HG02973 (cell line): ENCODE measurements at regions not wholly inside any gene's neighbourhood (a gene's known extent, or its start where the extent isn't known, plus 50 kb on each side); places are given as distances from the start of the nearest gene placed in this dataset.
"Not testable (repeated sequence)": the region's sequence is repeated elsewhere in the genome, so short reads cannot be mapped to it uniquely, and the experiment has no call there.

Experiments
- ATAC-seq: cut with Tn5 transposase; IDR thresholded peaks from one replicate; pipeline ENCODE4 v1.9.1; 2021; ENCODE audit warnings: moderate library complexity; ENCODE audit not compliant: unreplicated experiment

DNA sequence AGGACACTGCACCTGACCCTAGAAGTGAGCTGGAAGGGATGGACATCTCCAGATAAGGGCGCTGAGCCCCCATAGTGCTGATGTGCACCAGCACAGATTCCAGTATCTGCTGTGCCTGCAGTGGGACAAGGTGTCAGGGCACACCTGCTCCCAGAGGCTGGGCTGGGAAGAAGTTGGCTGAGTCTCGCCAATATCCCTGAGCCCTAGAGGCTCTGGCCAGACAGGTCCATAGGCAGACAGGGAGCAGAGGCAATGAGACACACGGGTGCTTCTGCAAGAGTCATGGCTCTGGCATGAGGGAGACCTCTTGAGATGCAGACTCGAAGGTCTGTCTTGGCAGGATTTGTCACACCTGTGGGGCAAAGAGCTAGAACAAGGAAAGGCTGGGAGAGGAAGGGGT, 1321.5 kb downstream of the UQCRFS1 start:
- no peak for ATAC-seq

DNA sequence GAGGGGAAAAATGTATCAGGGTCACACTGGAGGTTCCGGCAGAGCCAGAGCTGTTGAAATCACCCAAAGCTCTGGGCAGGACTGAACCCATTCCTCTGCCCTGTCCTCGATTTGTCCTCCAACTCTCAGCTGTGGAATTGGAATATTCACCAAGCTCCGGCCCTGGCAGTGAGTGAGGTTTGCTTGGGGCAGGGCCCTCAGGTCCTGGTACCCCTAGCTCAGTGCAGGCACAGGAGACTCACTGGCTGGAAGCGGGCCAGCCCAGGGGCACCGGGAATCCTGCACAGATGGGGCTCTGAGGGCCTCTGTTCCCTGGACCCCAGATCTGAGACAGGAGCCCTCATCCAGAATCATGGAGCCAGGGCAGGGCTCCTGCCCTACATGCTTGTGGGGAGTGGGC, 1322.3 kb downstream of the UQCRFS1 start:
- ATAC-seq, result no peak

DNA sequence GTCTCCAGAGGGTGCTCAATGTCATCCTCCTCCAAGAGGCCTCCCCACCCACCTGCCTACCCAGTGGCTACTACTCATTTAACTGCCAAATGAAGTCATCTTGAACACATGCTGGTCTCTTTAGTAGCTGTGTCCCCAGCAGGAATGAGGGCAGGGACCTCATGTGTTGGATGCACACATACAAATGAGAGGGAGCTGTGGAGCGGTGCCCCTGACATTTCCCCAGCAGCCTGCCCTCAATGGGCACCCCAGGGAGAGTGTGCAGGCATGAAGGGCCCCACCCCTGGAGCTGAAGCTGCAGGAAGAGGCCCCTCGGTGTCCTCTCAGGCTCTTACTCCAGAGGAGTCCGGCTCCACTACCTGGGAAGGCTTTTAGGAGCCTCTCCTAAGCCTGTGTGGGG, 1322.7 kb downstream of the UQCRFS1 start:
- ATAC-seq, result no peak

DNA sequence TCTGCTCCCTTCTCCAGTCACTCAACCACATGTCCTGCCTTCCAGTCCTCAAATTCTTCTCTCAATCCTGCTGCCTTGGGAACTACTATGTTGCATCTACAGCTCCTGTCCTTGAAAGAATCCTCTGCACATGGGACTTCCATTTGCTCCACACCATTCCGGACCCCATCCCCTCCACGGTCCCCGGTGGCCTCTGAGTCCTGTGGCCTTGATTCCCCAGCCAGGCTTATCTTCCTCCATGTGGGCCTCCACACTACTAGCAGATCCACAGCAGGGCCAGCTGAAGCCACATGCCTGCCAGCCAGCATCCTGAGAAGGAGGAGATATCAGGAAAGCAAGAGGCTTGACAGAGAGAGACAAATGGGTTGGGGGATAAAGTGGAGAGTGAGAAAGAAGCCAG, 1323.8 kb downstream of the UQCRFS1 start:
- ATAC-seq, result no peak

DNA sequence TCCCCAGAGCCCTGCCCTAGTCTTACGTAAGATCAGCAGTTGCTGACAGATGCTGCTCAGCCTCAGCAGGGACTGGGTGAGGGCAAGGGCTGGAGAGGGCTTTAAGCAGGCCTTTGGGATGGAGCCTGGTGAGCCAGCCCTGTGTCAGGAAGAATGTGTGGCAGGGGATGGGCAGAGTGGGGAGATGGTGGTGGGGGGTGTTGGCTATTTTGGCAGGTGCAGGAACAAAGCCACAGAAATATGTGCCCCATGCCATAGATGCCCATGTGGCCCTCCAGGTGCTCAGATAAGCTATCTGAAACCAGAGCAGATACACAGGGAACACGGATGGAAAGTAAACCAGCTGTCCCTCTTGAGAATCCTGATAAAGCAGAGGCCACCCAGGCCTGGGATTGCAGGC, 1325.0 kb downstream of the UQCRFS1 start:
- no peak for ATAC-seq

DNA sequence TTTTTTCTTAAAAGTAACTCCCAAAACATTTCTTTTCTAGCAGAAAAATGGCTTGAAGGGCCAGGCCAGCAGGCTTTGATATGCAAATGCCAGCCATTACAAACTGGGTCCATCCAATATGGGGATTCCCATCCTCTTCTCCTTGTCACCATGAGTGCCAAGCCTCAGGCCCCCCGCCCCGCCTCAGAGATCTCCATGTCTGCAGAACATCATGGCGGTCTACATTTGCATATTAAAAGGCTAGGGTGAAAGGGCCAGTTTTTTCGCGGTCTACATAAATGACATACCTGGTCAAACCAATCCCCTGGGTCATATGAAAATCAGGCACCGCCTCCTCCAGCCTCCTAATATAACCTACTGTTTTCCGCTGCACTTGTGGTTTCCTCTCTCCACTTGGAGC, 1327.6 kb downstream of the UQCRFS1 start:
- ATAC-seq, result no peak

DNA sequence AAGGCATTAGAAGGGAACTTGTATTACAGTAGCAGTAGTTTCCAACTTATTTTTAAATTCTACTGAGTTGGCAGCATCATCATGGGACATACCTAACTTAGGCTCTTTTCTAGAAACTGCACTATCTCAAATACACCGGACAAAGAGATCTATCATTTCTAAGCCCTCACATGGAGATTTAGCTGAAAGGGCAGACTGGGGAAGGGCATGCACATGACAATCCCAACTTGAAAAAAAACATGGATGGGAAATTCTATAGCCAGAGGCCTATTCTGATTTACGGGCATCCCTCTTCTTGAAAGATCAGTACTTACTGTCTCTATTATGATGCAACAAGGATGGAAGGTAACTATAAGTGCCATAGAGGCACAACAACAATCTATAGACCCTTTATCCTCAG, 1328.6 kb downstream of the UQCRFS1 start:
- ATAC-seq, result no peak

DNA sequence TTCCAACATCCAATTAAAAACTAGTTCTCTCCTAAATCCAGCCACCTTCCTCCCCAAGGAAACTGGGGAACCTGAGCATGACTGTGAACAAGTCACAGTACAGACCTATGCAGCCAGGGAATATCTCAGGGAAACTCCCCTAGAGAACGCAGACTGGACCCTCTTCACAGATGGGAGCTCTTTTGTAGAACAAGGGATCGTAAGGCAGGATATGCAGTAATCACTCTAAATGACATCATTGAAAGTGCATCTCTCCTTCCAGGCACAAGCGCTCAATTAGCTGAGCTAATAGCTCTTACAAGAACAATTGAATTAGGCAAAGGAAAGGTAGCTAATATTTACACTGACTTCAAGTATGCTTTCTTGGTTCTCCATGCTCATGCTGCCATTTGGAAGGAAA, 1331.7 kb downstream of the UQCRFS1 start:
- ATAC-seq, result no peak

DNA sequence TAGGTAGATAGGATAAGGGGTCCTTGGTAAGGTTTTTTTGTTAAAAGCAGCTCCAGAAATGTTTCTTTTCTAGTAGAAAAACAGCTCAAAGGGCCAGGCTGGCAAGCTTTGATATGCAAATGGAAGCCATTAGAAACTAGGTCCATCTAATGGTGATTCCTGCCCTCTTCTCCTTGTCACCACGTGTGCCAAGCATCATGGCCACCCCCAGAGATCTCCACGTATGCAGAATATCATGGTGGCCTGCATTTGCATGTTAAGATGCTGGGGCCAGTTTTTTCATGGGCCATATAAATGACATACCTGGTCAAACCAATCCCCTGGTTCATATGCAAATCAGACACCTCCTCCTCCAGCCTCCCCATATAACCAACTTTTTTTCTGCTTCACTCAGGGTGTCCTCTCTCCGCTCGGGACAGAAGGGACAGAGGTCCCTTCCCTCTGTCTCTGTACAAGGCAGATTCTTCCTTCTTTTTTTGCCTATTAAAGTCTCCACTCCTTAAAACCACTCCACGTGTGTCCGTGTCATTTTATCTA, 1335.9 kb downstream of the UQCRFS1 start:
- ATAC-seq, result no peak

DNA sequence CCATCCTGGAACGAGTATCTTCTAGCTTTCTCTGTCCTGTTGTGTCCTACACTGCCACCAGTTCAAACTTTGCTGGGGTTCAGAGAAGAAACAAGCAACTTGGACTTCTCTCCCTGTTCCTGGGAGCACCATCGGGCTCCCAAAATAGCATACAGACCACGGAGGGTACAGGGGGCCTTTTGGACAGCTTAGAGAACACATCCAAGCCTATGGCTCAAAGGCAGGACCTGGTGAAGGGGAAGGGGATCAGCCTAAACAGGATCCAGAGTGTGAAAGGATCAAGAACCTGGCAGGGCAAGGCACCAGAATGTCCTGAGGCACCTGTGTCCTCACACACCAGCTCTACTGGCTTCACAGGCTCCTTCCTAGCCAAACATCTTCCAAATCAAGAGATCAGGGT, 1336.5 kb downstream of the UQCRFS1 start:
- ATAC-seq, result no peak

DNA sequence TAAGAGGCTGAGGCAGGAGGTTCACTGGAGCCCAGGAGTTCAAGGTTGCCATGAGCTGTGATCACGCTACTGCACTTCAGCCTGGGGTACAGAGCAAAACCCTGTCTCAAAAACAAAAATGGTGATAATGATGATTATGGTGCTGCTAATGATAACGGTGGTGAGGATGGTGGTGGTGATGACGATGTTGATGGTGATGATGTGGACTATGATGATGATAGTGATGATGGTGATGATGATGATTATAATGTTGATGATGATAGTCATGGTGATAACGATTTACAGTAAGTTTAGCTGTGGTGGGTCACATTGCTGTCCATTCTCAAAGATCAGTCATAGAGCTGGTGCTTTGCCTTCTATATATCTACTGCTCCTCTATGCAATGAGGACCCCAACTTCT, 1340.6 kb downstream of the UQCRFS1 start:
- no peak for ATAC-seq

DNA sequence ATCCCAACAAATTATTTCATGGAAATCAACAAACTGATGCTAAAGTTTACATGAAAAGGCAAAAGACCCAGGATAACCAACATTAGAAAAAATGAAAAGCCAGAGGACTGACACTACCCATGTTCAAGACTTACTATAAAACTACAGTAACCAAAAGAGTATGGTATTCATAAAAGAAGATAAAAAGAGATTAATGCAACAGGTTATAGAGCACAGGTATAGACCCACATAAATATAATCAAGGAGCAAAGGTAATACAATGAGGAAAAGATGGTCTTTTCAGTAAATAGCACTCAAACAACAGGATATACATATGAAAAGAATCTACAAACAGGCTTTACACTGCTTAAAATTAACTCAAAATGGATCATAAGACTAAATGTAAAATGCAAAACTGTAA, 1342.7 kb downstream of the UQCRFS1 start:
- ATAC-seq, result no peak

DNA sequence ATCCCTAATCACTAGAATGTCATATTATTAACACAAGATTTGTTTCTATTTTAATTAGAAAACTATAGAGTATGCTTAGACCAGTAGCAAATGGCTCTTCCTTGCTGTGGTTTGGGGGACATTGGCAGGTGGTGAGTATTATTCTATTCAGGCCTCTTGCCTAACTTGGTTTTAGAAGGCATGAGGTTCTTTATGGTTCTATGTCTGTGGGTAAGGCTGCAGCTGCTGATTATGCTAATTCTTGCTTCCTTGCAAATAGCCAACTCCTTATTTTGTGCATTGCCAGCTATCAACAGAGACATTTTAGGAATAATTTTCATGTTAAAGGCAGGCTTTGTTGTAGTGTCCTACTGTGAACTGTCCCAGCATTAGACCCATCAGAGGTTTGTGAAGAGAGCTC, 1344.9 kb downstream of the UQCRFS1 start:
- ATAC-seq, result no peak

DNA sequence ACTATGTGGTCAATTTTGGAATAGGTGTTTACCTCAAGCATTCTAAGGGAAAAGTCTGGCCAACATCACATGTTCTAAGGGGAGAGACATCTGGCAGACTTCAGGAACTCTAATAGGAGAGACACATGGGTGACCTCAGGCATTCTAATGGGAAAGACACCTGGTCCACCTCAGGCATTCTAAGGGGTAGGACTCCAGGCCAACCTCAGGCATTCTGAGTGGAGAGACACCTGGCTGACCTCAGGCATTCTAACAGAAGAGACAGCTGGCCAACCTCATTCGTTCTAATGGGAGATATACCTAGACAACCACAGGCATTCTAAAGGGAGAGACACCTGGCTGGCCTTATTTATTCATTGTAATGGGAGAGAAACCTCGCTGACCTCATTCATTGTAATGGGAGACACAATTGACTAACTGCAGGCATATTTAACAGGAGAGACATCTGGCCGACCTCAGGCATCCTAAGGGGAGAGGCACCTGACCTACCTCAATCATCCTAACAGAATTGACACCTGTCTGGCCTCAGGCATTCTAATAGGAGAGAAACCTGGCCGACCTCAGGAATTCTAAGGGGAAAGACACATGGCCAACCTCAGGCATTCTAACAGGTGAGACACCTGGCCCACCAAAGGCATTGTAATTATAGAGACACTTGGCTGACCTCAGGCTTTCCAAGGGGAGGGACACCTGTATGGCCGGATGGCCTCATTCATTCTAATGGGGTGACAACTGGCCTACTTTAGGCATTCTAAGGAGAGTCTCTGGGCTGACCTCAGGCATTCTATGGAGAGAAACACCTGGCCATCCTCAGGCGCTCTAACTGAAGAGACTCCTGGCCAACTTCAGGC, 1346.8 kb downstream of the UQCRFS1 start:
- ATAC-seq, result no peak

DNA sequence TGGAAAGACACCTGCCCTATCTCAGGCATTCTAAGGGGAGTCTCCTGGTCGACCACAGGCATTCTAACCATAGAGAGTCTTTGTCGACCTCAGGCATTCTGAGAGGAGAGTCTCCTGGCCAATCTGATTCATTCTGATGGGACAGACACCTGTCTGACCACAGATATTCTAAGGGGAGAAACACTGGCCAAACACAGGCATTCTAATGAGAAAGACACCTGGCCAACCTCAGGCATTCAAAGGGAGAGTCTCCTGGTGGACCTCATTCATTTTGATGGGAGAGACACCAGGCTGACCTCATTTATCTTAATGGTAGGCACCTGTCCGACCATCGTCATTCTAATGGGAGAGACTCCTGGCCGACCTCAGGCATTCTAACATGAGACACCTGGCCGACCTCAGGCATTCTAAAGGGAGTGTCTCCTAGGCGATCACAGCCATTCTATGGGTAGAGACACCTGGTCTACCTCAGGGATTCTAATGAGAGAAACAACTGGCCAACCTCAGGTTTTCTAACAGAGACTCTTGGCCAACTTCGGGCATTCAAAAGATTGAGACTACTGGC, 1351.5 kb downstream of the UQCRFS1 start:
- ATAC-seq, result no peak

DNA sequence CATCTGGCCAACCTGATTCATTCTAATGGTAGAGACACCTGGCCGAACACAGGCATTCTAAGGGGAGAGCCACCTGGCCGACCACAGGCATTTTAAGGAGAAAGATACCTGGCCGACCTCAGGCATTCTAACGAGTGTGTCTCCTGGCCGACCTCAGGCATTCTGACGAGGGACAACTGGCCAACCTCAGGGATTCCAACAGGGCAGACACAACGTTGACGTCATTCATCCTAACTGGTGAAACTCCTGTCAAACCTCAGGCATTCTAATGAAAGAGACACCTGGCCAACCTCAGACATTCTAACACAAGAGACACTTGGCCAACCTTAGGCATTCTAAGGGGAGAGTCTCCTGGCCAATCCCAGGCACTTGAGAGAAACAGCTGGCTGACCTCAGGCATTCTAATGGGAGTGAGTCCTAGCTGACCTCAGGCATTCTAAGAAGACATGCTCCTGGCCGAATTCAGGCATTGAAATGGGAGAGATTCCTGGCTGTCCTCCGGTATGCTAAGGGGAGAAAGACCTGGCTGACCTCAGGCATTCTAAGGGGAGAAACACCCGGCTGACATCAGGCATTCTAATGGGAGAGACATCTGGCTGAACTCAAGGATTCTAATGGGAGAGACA, 1352.5 kb downstream of the UQCRFS1 start:
- ATAC-seq, result no peak

DNA sequence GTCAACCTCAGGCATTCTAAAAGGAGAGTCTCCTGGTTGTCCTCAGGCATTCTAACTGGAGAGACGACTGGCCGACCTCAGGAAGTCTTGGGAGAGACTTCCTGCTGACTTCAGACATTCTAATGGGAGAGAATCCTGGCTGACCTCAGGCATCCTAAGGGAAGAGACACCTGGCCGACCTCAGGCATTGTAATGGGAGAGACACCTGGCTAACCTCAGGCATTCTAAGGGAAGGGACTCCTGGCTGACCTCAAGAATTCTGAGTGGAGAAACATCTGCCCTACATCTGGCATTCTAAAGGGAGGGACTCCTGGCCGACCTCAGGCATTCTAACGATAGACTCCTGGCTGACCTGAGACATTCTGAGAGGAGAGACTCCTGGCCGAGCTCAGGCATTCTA, 1353.3 kb downstream of the UQCRFS1 start:
- ATAC-seq, result no peak

DNA sequence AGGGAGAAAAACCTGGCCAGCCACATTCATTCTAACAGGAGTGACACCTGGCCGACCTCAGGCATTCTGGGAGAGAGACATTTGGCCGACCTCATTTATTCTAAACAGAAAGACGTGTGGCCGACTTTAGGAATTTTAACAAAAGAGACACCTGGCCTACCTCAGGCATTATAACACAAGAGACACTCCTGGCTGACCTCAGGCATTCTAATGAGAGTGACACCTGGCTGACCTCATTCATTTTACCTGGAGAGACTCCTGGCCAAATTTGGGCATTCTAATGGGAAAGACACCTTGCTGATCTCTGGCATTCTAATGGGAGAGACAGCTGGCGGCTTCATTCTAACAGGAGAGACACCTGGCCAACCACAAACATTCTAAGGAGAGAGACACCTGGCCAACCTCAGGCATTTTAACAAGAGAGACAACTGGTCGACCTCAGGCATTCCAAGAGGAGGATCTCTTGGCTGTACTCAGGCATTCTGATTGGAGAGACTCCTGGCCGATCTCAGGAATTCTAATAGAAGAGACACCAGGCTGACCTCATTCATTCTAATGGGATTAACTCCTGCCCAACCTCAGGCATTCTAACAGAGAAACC, 1353.9 kb downstream of the UQCRFS1 start:
- no peak for ATAC-seq

DNA sequence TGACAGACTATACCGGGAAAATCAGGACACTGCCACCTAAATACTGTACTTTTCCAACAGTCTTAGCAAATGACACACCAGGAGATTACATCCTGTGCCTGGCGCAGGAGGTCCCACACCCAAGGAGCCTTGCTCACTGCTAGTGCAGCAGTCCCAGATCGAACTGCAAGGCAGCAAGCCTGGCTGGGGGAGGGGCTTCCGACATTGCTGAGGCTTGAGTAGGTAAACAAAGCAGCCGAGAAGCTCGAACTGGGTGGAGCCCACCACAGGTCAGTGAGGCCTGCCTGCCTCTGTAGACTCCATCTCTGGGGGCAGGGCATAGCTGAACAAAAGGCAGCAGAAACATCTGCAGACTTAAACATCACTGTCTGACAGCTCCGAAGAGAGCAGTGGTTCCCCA, 1360.0 kb downstream of the UQCRFS1 start:
- not testable (repeated sequence) for ATAC-seq

DNA sequence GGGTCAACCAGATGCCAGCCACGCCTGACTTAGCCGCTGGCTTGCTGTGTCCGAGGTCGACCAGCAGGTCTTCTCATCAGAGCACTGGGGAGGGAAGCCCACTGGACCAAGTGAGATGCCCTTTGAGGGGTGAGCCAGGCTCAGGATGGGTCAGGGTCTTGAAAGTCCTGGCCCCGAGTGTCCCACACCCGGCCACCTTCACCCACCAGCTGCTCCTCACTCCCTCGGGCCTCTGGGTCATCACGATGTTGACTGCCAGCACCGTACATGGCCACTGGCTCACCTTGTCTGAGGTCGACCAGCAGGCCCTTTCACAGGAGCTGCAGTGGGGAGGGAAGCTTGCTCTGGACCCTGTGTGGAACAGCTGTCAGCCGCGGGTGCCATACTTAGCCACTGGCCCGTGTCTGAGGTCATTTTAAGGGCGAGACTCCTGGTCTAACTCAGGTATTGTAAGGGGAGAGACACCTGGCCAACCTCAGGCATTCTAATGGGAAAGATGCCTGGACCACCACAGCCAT, 1361.3 kb downstream of the UQCRFS1 start:
- ATAC-seq, result no peak

DNA sequence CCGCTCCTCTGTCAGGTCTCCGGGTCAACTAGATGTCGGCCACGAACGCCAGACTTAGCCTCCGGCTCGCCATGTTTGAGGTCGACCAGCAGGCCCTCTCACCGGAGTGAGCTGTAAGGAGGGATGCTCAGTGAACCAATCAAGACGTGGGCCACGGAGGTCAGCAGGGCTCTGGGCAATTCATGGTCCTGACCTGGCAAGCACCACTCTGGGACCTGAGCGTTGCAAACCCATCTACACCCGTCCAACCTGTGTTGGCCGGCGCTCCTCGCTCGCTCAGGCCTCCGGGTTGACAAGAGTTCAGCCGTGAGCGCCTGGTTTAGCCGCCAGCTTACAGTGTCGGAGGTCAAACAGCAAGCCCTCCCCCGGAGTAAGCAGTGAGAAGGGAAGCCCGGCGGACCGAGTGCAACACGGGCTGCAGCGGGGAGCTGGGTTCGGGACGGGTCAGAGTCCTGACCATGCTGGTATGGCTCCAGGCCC, 1361.9 kb downstream of the UQCRFS1 start:
- no peak for ATAC-seq
